Midbrain (tissue), 1 donor: ENCODE measurements at regions not wholly inside any gene's neighbourhood (a gene's known extent, or its start where the extent isn't known, plus 50 kb on each side); places are given as distances from the start of the nearest gene placed in this dataset.

Source experiments
- DNase-seq: peaks from one replicate; lab custom pipeline; 2025; lab: John Stamatoyannopoulos, UW

DNA sequence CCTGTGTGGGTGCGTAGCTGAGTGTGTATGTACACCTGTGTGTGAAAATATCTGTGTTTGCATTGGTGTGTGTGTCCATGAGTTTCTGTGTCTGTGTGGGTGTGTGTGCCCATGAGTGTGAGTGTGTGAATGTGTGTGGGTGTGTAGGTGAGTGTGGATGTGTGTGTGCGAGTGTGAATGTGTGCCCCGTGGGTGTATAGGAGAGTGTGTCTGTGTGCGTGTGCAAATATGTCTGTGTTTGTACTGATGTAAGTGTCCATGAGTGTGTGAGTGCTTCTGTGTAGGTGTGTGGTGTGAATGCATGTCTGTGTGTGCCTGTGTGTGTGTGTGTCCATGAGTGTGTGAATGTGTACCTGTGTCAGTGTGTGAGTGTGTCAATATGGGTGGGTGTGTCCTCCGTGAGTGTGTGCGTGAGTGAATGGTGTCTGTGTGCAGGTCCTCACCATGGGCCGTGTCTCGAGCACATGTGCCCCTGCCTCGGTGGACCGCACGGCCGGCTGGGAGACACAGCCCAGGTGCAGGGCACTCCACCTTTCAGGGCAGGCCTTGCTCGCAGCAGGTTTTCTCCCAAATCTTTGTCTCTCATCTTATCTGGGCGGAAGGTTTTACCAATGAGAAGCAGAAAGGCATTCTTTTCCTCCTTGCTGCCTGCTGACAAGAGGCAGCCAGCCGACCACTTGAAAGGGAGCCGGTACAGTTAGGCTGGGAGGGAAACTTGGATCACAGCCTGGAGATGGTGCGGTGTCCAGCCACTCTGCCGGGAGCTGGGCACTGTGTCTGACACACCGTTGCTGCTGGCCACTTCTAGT is 107.1 kb upstream of the FAM20C start:
- DNase-seq = no peak

- DNase-seq = no peak
These were observed 106.4 kb upstream of the FAM20C start for GRCh38 chr7:85883-86515.

GRCh38 chr7:86629-87028 is 105.7 kb upstream of the FAM20C start:
- DNase-seq = no peak

- DNase-seq = no peak
These were observed 105.3 kb upstream of the FAM20C start for GRCh38 chr7:87047-87446.

GRCh38 chr7:87671-88070 is 104.7 kb upstream of the FAM20C start:
- no peak for DNase-seq

DNA sequence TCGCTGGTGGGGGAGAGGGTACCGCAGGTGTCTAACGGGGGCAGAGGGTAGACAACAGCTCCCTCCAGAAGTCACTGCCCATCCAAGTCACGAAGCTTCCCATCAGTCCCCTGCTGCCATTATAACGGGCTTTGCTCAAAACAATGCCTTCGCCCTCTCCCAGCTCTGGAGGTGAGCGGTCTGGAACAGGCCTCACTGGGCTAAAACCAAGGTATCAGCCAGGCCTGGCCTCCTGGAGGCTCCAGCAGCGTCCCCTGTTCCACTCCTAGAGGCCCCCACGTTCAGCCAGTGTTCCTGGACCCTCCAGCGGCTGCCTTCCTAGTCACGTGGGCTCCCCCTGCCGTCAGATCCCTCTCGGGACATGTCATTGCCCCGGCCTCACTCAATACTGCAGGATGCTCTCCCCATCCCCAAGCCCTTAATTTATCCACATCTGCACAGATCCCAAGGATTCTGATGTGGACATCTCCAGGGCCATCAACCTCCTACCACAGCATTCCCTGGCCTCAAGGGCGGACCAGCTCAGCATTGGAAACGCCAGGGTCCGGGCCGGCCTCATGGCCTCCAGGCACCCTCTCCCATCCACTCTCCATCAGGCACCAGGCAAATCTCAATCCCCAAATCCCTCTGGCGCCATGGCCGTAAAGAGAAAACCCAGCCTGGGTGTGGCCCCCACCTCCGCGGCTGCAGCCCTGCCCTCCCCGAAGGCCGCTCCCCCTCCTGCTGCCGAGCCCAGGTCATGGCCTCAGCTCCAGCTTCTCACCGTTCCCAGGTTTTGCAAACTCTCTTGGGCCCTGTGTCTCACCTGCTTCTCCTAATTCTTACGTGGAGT is 104.1 kb upstream of the FAM20C start:
- no peak for DNase-seq

DNA sequence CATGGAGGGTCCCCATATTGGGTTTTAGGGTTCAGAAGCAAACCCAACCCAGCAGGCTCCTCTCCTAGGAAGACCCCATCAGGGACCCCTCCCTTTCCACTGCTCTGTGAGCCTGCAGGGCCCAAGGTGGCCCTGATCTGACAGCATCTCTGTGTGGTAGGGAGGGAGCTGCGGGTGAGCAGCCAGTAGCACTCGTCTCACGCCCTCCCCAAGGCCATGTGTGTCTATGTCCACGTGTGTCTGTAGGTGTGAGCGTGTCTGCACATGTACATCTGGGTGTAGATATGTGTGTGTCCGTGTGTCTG is 103.5 kb upstream of the FAM20C start:
- no peak for DNase-seq

GRCh38 chr7:89232-90019 is 102.9 kb upstream of the FAM20C start:
- DNase-seq = no peak

DNA sequence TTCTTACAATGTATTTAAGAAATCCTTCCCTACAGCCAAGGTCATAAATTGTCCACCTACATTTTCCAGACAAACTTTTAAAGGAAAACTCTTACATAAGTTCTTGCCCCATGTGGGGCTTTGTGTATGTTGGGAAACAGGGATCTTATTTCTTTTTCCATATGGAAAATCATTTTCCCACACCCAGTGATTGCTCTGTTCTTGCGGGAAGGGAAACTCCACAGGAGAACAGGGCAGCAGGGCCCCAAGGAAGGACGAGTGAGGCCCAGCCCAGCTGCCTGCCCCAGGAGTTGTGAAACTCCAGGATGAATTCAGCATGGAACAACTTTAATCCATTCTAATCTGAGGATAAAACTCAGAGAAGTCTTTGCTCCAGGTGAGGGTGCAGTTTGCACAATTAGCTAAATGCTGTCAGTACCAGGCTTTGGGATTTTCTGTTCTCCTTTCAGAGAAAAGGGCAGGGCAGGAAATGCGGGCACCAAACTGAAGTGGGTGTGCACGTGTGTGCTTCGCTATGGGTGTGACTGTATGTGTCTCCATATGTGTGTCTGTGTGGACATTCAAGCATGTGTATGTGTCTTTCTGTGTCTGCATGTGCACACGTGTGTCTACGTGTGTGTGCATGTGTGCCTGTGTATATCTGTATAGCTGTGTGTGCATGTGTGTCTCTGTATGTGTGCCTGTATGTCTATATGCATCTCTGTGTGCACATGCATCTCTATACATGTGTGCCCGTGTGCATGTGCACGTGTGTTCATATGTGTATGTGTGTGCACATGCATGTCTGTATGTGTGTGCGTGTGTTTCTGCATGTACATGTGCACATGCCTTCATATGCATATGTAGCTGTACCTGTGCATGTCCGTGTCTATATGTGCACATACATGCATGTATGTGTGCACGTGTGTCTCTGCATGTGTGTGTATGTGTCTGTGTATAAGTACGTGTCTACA is 102.0 kb upstream of the FAM20C start:
- no peak for DNase-seq

- no peak for DNase-seq
These were observed 100.8 kb upstream of the FAM20C start for GRCh38 chr7:91396-92175.

- no peak for DNase-seq
These were observed 100.1 kb upstream of the FAM20C start for GRCh38 chr7:92231-92674.

DNA sequence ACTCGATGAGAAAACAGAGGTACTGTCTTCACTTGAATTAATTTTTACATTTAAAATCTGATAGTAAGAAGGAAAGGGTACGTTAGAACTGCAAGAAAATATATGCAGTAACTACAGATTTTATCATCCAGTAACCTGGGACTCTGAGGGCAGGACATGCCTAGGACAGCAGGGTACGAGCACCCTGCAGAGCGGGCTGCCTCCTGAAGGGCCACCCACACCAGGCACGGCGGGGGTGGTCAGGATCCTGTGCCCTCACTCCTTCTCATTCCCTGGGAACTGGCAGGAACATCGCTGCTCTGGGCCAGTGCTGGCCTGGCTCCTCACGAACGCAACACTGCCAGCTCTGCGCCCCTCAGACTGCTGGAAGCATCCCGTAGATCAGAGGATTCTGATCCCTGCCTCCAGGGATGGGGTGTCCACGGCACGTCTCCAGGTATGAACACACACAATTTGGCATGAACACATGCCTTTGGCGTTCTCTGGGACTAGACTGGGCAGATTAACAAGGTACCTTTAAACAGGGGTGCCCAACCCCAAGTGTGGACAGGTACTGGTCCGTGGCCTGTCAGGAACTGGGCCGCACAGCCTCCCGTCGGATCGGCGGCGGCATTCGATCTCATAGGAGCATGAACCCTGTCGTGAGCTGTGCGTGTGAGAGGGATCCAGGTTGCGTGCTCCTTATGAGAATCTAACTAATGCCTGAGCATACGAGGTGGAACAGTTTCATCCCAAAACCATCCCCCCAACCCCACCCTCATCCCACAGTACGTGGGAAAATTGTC is 99.3 kb upstream of the FAM20C start:
- DNase-seq = no peak

DNA sequence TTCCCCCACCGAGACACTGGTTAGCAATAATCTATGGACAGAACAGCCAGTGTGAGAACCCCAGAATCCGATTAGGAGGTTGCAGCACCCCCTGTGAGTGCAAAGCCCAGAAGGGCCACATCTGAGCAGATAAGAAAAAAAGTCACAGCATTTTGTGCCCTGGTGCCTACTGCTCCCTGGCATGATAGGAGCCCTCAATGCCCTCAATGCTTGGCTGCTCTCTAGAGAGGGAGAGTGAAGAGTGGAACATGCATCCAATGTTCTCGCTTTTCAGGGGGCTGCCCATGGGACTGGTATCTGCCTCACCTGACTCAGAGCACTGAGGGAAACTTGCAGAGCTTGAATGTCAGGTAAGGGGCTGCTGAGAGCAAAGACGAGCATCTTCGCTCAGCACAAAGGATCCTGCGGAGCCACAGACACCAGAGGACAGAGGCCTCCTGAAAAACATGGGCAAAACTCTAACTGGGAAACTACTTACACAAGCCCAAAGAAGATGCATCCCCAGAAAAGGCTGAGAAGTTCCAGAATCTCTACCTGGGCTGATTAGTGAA is 98.0 kb upstream of the FAM20C start:
- no peak for DNase-seq

DNA sequence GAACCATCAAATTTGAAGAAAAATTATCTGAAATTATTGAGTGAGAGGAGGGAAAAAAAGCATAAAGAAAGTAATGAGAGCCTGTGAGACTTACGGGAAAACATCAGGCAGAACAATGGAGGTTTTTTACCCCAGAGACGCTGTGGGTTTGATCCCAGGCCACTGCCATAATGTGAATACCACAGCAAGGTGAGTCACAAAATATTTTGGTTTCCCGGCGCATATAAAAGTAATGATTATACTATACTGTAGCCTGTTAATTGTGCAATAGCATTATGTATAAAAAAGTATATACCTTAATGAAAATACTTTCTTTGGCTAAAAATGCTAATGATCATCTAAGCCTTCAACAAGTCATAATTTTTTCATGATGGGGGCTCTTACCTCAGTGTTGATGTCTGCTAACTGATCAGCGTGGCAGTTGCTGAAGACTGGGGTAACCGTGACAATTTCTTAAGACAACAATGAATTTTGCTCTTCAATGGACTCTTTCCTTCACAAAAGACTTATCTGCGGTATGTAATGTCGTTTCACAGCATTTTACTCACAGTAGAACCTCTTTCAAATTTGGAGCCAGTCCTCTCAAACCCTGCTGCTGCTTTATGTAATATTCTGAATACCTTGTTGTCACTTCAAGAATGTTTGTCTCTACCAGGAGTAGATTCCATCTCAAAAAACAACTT is 97.0 kb upstream of the FAM20C start:
- no peak for DNase-seq

GRCh38 chr7:95863-96260 is 96.5 kb upstream of the FAM20C start:
- no peak for DNase-seq

DNA sequence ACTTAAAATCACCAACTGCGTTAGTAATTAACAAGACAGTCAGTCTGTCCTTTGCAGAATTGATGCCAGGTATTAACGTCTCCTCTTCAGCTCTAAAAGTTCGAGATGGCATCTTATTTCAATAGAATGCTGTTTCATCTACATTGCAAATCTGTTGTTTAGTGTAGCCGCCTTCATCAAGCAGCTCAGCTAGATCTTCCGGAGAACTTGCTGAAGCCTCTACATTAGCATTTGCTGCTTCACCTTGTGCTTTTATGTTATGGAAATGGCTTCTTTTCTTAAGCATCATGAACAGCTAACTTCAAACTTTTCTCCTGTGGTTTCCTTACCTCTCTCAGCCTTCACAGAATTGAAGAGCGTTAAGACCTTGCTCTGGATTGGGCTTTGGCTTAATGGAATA is 95.5 kb upstream of the FAM20C start:
- DNase-seq = no peak

GRCh38 chr7:97310-97841 is 95.0 kb upstream of the FAM20C start:
- DNase-seq = no peak
